ENCODE measurements at regions not wholly inside any gene's neighbourhood (a gene's known extent, or its start where the extent isn't known, plus 50 kb on each side); places are given as distances from the start of the nearest gene placed in this dataset.

- TF ChIP-seq, protein P1, sequence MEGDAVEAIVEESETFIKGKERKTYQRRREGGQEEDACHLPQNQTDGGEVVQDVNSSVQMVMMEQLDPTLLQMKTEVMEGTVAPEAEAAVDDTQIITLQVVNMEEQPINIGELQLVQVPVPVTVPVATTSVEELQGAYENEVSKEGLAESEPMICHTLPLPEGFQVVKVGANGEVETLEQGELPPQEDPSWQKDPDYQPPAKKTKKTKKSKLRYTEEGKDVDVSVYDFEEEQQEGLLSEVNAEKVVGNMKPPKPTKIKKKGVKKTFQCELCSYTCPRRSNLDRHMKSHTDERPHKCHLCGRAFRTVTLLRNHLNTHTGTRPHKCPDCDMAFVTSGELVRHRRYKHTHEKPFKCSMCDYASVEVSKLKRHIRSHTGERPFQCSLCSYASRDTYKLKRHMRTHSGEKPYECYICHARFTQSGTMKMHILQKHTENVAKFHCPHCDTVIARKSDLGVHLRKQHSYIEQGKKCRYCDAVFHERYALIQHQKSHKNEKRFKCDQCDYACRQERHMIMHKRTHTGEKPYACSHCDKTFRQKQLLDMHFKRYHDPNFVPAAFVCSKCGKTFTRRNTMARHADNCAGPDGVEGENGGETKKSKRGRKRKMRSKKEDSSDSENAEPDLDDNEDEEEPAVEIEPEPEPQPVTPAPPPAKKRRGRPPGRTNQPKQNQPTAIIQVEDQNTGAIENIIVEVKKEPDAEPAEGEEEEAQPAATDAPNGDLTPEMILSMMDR (IDR thresholded peaks at IDR 0.05), result no peak
- TF ChIP-seq EZH2phosphoT487 (IDR thresholded peaks at IDR 0.05) (no peak), EZH2 (IDR thresholded peaks at IDR 0.05) (no peak)
Observed at GRCh38 chr21:43312751-43313169, 114.2 kb downstream of the SIK1 start.
